Suppressor macrophage (primary cell): ENCODE measurements at regions not wholly inside any gene's neighbourhood (a gene's known extent, or its start where the extent isn't known, plus 50 kb on each side); places are given as distances from the start of the nearest gene placed in this dataset.
A peak's percentile ranks its signal among the peaks of the same experiment; 100 is the strongest.

Source experiments
- DNase-seq, 4 experiments: peaks; one replicate each; pipeline ENCODE4 v3.0.0-alpha.2; 2020 to 2022

GRCh38 chr10:4332764-4333458, 493.1 kb upstream of the AKR1E2 start:
- DNase-seq: no peak

GRCh38 chr10:4331150-4331549, 494.9 kb upstream of the AKR1E2 start:
- no peak for DNase-seq

- DNase-seq: no peak
These were observed 495.4 kb upstream of the AKR1E2 start for GRCh38 chr10:4330636-4331035.

- DNase-seq: no peak
These were observed 496.8 kb upstream of the AKR1E2 start for GRCh38 chr10:4329225-4329624.

GRCh38 chr10:4326647-4327046, 499.4 kb upstream of the AKR1E2 start:
- no peak for DNase-seq

GRCh38 chr10:4319870-4320367, 506.1 kb upstream of the AKR1E2 start:
- no peak for DNase-seq

GRCh38 chr10:4316161-4316810, 509.7 kb upstream of the AKR1E2 start:
- DNase-seq: no peak

GRCh38 chr10:4315551-4315950, 510.5 kb upstream of the AKR1E2 start:
- DNase-seq: no peak

- no peak for DNase-seq
These were observed 513.0 kb upstream of the AKR1E2 start for GRCh38 chr10:4313051-4313450.

GRCh38 chr10:4312051-4312835, 513.8 kb upstream of the AKR1E2 start:
- no peak for DNase-seq

GRCh38 chr10:4310172-4310571, 515.8 kb upstream of the AKR1E2 start:
- DNase-seq: no peak

GRCh38 chr10:4307910-4308309, 518.1 kb upstream of the AKR1E2 start:
- DNase-seq: no peak

GRCh38 chr10:4306871-4307270, 519.1 kb upstream of the AKR1E2 start:
- no peak for DNase-seq

GRCh38 chr10:4303045-4303444, 518.0 kb upstream of the KLF6 start:
- peak in 2 of 4 experiments; percentile 6 to 30 for DNase-seq

- no peak for DNase-seq
These were observed 516.5 kb upstream of the KLF6 start for GRCh38 chr10:4301291-4302045.

GRCh38 chr10:4296161-4296560, 511.2 kb upstream of the KLF6 start:
- no peak for DNase-seq

- no peak for DNase-seq
These were observed 510.2 kb upstream of the KLF6 start for GRCh38 chr10:4294996-4295792.

- DNase-seq: no peak
These were observed 509.3 kb upstream of the KLF6 start for GRCh38 chr10:4294271-4294670.

- DNase-seq: no peak
These were observed 507.0 kb upstream of the KLF6 start for GRCh38 chr10:4291990-4292389.

- DNase-seq: no peak
These were observed 500.1 kb upstream of the KLF6 start for GRCh38 chr10:4285121-4285520.

GRCh38 chr10:4283846-4284610, 499.0 kb upstream of the KLF6 start:
- DNase-seq: no peak
